ENCODE measurements at regions not wholly inside any gene's neighbourhood (a gene's known extent, or its start where the extent isn't known, plus 50 kb on each side); places are given as distances from the start of the nearest gene placed in this dataset.

DNA sequence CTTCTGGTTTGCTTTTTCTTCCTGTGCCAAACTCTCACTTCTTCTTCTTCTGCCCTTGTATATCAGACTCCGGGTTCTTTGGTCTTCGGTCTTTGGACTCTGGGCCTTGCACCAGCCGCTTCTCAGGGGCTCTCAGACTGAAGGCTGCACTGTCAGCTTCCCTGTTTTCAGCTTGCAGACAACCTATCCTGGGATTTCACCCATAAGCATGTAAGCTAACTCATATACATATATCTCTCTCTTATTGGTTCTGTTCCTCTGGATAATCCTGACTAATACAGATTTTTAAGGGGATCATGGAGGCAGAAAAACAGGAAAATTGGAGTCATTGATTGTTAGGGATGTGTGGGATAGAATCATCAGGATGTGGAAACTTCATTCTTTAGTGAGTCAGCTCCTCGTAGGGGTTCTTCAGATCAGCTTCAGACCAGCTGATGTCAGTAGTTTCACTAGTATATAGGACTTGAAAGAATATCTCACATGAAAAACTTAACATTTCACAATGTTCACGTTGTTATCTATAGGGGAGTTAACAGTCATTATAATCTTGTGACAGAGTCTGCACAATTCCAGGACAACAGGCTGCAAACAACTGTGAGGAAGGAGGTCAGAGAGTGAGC lies 102.9 kb downstream of the RASSF9 start:
- H3K4me3 ChIP-seq (ENCODE audit: low read depth, low read length) = no peak overlapping the region

DNA sequence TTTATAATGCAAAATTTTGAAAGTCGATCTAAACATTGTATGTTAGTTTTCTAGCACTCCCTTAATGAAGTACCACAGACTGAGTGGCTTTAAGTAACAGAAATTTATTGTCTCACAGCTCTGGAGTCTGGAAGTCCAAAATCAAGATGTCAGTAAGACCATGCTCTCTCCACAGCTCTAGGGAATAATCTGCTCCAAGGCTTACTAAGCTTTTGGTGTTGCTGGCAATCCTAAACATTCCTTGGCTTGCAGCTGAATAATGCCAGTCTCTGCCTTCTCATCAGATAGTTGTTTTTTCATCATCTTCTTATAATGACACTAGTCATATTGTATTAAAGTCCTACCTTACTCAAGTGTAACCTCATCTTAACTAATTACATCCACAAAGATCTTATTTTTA lies 102.2 kb downstream of the RASSF9 start:
- H3K4me3 ChIP-seq (ENCODE audit: low read depth, low read length) = no peak overlapping the region

DNA sequence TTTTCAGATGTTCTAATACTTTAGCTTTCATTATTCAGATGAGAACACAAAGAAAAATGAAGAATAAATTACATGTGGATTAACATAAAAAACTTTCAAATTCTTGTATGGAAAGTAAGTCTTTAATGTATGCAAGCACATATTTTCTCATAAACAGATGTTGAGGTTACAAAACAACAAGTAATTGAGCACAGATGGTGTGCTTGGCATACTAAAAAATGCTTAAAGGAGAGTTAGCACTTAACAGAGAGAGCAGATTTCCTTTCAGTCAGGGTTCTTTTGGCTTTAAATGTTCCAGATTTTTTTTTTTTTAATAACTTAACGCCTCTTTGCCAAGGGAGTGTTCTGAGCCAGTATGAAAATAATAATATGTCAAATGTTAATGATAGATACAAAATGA lies 96.0 kb downstream of the RASSF9 start:
- H3K4me3 ChIP-seq (ENCODE audit: low read depth, low read length) = no peak overlapping the region

DNA sequence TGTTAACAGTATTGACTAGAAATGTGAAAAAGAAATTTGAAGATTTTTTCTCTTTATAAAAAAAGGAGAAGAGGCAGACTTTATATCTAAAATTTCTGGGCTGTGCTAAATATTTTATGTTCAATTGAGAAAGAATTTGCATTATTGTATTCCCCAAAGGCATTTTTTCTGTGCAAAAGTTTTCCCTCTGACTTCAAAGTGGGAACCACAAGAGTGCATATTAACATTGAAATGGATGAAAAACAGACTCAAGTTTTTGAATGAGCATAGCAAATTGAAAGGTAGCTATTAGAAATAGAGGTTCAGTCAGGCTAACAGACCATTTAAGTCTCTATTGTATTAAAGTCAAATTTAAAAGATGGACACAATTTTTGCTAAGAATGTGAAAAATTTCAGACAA lies 95.2 kb downstream of the RASSF9 start:
- H3K4me3 ChIP-seq (ENCODE audit: low read depth, low read length) = no peak overlapping the region

DNA sequence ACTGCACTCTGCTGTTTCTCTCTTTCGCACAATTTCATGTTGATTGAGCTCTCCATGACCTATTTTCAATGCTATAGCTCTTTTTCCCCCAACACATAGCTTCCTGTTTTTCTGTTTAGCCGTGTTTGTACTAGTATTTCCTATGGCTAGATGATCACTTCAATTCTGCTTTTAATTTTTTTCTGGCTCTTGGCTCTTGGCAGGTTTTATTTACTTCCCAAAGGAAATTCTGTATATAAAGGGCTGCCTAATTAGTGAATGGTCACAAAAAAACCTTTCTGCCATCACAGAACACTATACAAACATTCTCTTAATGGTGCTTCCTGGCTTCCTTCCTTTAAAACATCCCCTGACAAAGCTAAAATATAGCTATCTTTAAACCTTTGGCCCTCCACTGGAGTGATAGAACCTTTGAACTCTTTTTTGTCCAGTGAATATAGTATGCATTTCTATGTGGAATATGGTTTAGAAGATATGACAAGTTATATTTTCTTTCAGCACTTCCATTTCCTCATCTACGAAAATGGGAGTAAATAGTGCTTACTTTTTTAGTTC lies 88.2 kb downstream of the RASSF9 start:
- no peak overlapping the region for H3K4me3 ChIP-seq (ENCODE audit: low read depth, low read length)

Data from iPS-11a (cell line).